ENCODE measurements at regions not wholly inside any gene's neighbourhood (a gene's known extent, or its start where the extent isn't known, plus 50 kb on each side); places are given as distances from the start of the nearest gene placed in this dataset.

DNA sequence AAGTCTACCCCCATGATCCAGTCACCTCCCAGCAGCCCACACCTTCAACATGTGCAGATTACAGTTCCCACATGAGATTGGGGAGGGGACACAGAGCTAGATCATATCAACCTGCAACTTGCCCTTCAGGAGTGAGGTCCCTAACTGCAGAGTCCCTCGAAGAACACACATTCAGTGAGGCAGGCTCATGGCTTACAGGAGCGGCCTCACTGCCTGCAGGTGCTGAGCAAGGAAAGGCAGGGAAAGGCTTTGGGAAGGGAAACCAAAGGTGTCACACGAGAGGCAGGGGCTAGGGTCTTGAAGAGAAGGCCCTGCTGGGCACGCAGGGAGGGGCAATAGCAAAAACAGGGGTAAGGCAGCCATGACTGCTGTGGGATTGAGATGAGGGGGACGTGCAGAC lies 182.4 kb upstream of the CHRNA7 start:
- TF ChIP-seq, protein P1, sequence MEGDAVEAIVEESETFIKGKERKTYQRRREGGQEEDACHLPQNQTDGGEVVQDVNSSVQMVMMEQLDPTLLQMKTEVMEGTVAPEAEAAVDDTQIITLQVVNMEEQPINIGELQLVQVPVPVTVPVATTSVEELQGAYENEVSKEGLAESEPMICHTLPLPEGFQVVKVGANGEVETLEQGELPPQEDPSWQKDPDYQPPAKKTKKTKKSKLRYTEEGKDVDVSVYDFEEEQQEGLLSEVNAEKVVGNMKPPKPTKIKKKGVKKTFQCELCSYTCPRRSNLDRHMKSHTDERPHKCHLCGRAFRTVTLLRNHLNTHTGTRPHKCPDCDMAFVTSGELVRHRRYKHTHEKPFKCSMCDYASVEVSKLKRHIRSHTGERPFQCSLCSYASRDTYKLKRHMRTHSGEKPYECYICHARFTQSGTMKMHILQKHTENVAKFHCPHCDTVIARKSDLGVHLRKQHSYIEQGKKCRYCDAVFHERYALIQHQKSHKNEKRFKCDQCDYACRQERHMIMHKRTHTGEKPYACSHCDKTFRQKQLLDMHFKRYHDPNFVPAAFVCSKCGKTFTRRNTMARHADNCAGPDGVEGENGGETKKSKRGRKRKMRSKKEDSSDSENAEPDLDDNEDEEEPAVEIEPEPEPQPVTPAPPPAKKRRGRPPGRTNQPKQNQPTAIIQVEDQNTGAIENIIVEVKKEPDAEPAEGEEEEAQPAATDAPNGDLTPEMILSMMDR (tag by site-specific recombination; IDR thresholded peaks at IDR 0.05): no peak
- TF ChIP-seq, protein P2, sequence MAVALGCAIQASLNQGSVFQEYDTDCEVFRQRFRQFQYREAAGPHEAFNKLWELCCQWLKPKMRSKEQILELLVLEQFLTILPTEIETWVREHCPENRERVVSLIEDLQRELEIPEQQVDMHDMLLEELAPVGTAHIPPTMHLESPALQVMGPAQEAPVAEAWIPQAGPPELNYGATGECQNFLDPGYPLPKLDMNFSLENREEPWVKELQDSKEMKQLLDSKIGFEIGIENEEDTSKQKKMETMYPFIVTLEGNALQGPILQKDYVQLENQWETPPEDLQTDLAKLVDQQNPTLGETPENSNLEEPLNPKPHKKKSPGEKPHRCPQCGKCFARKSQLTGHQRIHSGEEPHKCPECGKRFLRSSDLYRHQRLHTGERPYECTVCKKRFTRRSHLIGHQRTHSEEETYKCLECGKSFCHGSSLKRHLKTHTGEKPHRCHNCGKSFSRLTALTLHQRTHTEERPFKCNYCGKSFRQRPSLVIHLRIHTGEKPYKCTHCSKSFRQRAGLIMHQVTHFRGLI (tag by site-specific recombination; IDR thresholded peaks at IDR 0.05): no peak
- TF ChIP-seq KLF16 (tag by site-specific recombination; IDR thresholded peaks at IDR 0.05) (no peak), MEIS1 (CRISPR knock-in tag; IDR thresholded peaks at IDR 0.05; ENCODE audit: borderline replicate concordance) (no peak), ZNF785 (tag by site-specific recombination; IDR thresholded peaks at IDR 0.05) (no peak), ZBTB21 (tag by site-specific recombination; IDR thresholded peaks at IDR 0.05) (no peak)

Data from HEK293 (cell line).